HG03432 (cell line): ENCODE measurements at regions not wholly inside any gene's neighbourhood (a gene's known extent, or its start where the extent isn't known, plus 50 kb on each side); places are given as distances from the start of the nearest gene placed in this dataset.

Experiments used
- ATAC-seq: cut with Tn5 transposase; IDR thresholded peaks from one replicate; pipeline ENCODE4 v1.9.1; 2021; ENCODE audit warnings: mild to moderate bottlenecking, moderate library complexity; ENCODE audit not compliant: unreplicated experiment

GRCh38 chr9:71218774-71219173, 97.4 kb upstream of the TRPM3 start:
- ATAC-seq, result no peak

- ATAC-seq, result no peak
Observed at GRCh38 chr9:71213633-71214032, 92.2 kb upstream of the TRPM3 start.

GRCh38 chr9:71210326-71210725, 88.9 kb upstream of the TRPM3 start:
- ATAC-seq, result no peak

GRCh38 chr9:71209890-71210289, 88.5 kb upstream of the TRPM3 start:
- no peak for ATAC-seq

GRCh38 chr9:71202931-71203330, 81.5 kb upstream of the TRPM3 start:
- ATAC-seq, result no peak

- no peak for ATAC-seq
Observed at GRCh38 chr9:71191708-71192107, 70.3 kb upstream of the TRPM3 start.

GRCh38 chr9:71183251-71183650, 61.8 kb upstream of the TRPM3 start:
- no peak for ATAC-seq

GRCh38 chr9:71179183-71179582, 57.8 kb upstream of the TRPM3 start:
- no peak for ATAC-seq

- no peak for ATAC-seq
Observed at GRCh38 chr9:71177901-71178300, 56.5 kb upstream of the TRPM3 start.

- ATAC-seq, result no peak
Observed at GRCh38 chr9:71171517-71171916, 50.1 kb upstream of the TRPM3 start.
